ENCODE measurements at regions not wholly inside any gene's neighbourhood (a gene's known extent, or its start where the extent isn't known, plus 50 kb on each side); places are given as distances from the start of the nearest gene placed in this dataset.

DNA sequence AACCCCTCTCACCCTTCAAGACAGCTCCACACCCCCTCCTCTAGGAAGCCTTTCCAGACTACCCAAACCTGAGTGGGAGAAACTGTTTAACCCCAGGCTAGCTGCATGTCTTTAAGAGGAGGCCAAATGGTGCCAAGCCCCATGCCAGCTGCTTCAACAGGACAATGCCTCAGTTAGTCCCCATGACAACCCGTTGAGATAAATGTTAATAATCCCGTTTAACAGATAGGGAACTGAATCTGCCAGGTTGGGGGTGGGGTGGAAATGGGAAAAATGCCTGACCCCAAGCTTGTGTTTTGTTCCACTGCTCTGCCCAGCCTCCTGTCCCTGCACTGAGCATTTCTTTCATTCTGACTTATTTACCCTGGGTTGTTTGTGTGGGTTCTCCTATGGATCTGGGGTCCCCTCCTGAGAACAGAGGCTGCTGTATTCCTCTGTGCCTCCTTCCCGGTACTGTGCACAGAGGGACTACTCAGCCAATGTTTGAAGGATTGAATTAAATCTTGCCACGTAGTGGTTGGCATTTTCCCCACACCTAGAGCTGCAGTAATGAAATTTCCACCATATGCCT lies 452.6 kb upstream of the ZMIZ1 start:
- TF ChIP-seq, protein P1, sequence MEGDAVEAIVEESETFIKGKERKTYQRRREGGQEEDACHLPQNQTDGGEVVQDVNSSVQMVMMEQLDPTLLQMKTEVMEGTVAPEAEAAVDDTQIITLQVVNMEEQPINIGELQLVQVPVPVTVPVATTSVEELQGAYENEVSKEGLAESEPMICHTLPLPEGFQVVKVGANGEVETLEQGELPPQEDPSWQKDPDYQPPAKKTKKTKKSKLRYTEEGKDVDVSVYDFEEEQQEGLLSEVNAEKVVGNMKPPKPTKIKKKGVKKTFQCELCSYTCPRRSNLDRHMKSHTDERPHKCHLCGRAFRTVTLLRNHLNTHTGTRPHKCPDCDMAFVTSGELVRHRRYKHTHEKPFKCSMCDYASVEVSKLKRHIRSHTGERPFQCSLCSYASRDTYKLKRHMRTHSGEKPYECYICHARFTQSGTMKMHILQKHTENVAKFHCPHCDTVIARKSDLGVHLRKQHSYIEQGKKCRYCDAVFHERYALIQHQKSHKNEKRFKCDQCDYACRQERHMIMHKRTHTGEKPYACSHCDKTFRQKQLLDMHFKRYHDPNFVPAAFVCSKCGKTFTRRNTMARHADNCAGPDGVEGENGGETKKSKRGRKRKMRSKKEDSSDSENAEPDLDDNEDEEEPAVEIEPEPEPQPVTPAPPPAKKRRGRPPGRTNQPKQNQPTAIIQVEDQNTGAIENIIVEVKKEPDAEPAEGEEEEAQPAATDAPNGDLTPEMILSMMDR (conservative IDR thresholded peaks at IDR 0.05): no peak
- no peak for TF ChIP-seq EZH2 (IDR thresholded peaks at IDR 0.05; ENCODE audit: low read depth)

Measured in PC-9 (cell line).